Activated naive CD8-positive, alpha-beta T cell treated with anti-CD3 and anti-CD28 coated beads, Interleukin-2, amount 10 ng/mL, durations not matched to agents 7 days and 5 days (primary cell): ENCODE measurements at regions not wholly inside any gene's neighbourhood (a gene's known extent, or its start where the extent isn't known, plus 50 kb on each side); places are given as distances from the start of the nearest gene placed in this dataset.

ENCODE experiments used
- ATAC-seq: fragments of 150-1000 bp; cut with Tn5 transposase; one replicate; pipeline ENCODE4 v1.10.0; 2021; ENCODE audit warnings: low read depth, moderate library complexity
- POLR2A ChIA-PET: fragments of 350-600 bp; sonication (Branson Sonifier 250); formaldehyde crosslinking; loops from one replicate; lab custom pipeline; 2021; ENCODE audit warnings: antibody characterized with exemption; lab: Charles Lee
- DNase-seq: peaks from one replicate; pipeline ENCODE4 v3.0.0; 2021
- H3K27ac Mint-ChIP-seq: one replicate; pipeline ENCODE4 v1.8.0; 2022; ENCODE audit warnings: mild to moderate bottlenecking, mixed read lengths
- H3K27me3 Mint-ChIP-seq: one replicate; pipeline ENCODE4 v1.8.0; 2022; ENCODE audit warnings: mild to moderate bottlenecking, moderate library complexity, mixed read lengths
- H3K36me3 Mint-ChIP-seq: one replicate; pipeline ENCODE4 v1.8.0; 2021; ENCODE audit warnings: mild to moderate bottlenecking, mixed read lengths
- H3K4me1 Mint-ChIP-seq: one replicate; pipeline ENCODE4 v1.8.0; 2021; ENCODE audit warnings: mixed read lengths
- H3K4me3 Mint-ChIP-seq: one replicate; pipeline ENCODE4 v1.8.0; 2022; ENCODE audit warnings: mild to moderate bottlenecking, moderate library complexity, mixed read lengths
- H3K9me3 Mint-ChIP-seq: one replicate; pipeline ENCODE4 v1.8.0; 2021; ENCODE audit warnings: mixed read lengths

- no peak overlapping the region for H3K27ac Mint-ChIP-seq
Observed at GRCh38 chr20:60837173-60837770, 414.8 kb upstream of the CDH4 start.

DNA sequence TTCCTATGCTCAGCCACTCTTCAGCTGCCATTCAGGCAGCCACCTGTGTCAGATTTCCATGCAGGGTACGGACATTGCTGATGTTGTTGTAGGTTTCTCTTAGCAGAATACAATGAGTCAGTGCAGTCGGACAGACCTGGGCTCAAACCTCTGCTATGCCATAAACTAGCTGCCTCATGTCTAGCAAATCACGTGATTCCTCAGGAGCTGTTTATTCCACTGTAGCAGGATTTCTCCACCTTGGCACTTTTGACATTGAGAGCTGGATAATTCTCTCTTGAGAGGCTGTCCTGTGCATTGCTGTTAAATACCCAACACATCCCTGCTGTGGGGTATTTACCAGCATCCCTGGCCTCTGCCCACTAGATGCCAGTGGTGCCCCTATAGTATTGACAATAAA lies 413.8 kb upstream of the CDH4 start:
- ATAC-seq (no peak), DNase-seq (no peak)
- H3K27ac Mint-ChIP-seq = no peak overlapping the region
- POLR2A ChIA-PET = no interaction called here
- peaks cover 2% of the 10 kb centered on the region for H3K27me3 Mint-ChIP-seq
- no peak overlapping the region for H3K4me3 Mint-ChIP-seq
- no peaks in the 10 kb centered on the region for H3K36me3 Mint-ChIP-seq
- H3K9me3 Mint-ChIP-seq = no peaks in the 10 kb centered on the region
- H3K4me1 Mint-ChIP-seq = no peaks in the 10 kb centered on the region

More at GRCh38 chr20:60837173-60837770, 414.8 kb upstream of the CDH4 start:
- Mint-ChIP-seq H3K36me3 (no peaks in the 10 kb centered on the region), H3K4me1 (no peaks in the 10 kb centered on the region), H3K4me3 (no peak overlapping the region), H3K27me3 (peaks cover 2% of the 10 kb centered on the region), H3K9me3 (no peaks in the 10 kb centered on the region)
- no peak for ATAC-seq
- POLR2A ChIA-PET = no interaction called here
- no peak for DNase-seq

- Mint-ChIP-seq H3K4me3 (no peak overlapping the region), H3K27me3 (peaks cover 2% of the 10 kb centered on the region), H3K36me3 (no peaks in the 10 kb centered on the region), H3K9me3 (no peaks in the 10 kb centered on the region), H3K27ac (no peak overlapping the region), H3K4me1 (no peaks in the 10 kb centered on the region)
- DNase-seq (no peak), ATAC-seq (no peak)
- POLR2A ChIA-PET = no interaction called here
Observed at GRCh38 chr20:60840971-60841370, 411.1 kb upstream of the CDH4 start.

GRCh38 chr20:60845146-60845545 lies 406.9 kb upstream of the CDH4 start:
- Mint-ChIP-seq H3K27ac (no peak overlapping the region), H3K9me3 (no peaks in the 10 kb centered on the region), H3K36me3 (no peaks in the 10 kb centered on the region), H3K4me3 (no peak overlapping the region), H3K27me3 (peaks cover 2% of the 10 kb centered on the region), H3K4me1 (no peaks in the 10 kb centered on the region)
- POLR2A ChIA-PET = no interaction called here
- DNase-seq (no peak), ATAC-seq (no peak)

DNA sequence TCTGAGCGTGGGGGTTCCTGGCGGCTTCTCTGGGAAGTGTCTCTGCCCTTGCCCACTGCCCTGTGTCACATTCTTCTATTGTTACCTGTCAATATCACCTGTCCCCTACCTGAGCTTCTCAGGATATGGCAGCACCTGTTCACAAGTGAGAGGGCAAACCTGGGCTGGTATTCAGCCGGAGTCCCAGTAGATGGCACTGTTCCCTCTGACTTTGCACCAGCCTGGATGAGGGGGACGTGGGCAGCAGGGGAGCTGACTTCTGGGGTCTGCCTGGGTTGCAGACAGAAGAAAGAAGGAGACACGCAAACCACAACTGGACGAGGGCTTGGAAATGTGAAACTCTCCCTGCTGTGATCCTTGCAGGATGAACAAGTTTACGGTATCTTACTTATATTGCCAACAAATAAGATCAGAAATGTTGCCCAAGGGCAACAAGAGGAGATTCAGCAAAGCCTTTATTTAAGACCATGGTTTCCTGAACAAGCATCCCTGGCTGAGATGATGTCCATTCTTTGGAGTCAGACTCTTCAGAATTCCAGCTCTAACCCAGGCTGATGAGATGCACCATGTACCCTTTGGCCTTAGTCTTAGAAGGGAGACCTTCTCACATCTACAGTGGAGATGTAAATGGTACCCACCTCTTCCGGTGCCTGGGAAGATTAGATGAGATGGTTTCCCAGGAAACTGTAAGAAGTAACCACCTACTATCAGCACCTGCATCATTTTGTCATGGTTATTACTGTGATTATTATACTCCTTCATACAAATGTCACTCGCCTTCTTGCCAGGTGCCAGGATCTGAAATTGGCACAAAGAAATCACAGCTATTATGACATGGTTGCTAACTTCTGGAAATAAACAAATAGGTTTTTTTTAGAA lies 400.0 kb upstream of the CDH4 start:
- no peaks in the 10 kb centered on the region for H3K36me3 Mint-ChIP-seq
- H3K4me3 Mint-ChIP-seq = no peak overlapping the region
- H3K4me1 Mint-ChIP-seq = no peaks in the 10 kb centered on the region
- no peak overlapping the region for H3K27ac Mint-ChIP-seq
- DNase-seq = no peak
- POLR2A ChIA-PET = no interaction called here
- no peaks in the 10 kb centered on the region for H3K9me3 Mint-ChIP-seq
- ATAC-seq = no peak
- no peaks in the 10 kb centered on the region for H3K27me3 Mint-ChIP-seq

DNA sequence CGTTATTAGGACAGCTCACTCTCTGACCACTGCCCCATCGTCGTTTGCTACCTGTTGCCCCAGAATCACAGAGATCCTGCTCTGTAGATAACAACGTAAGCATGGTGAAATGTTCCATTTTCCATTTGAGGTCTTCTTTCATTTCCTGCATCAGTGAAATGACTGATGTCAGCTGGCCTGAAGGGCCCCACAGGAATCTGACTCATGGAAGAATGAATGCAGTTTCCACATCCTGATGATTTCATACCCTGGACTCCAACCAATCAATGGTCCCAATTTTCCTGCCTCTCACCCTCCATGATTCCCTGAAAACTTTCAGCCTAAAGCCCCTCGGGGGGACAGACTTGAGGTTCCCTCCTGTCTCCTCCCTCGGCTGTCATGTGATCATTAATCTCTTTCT lies 394.4 kb upstream of the CDH4 start:
- no peak for ATAC-seq
- H3K27me3 Mint-ChIP-seq = no peaks in the 10 kb centered on the region
- H3K4me3 Mint-ChIP-seq = no peak overlapping the region
- no peaks in the 10 kb centered on the region for H3K9me3 Mint-ChIP-seq
- DNase-seq = no peak
- H3K36me3 Mint-ChIP-seq = no peaks in the 10 kb centered on the region
- POLR2A ChIA-PET = no interaction called here
- H3K27ac Mint-ChIP-seq = no peak overlapping the region
- no peaks in the 10 kb centered on the region for H3K4me1 Mint-ChIP-seq

DNA sequence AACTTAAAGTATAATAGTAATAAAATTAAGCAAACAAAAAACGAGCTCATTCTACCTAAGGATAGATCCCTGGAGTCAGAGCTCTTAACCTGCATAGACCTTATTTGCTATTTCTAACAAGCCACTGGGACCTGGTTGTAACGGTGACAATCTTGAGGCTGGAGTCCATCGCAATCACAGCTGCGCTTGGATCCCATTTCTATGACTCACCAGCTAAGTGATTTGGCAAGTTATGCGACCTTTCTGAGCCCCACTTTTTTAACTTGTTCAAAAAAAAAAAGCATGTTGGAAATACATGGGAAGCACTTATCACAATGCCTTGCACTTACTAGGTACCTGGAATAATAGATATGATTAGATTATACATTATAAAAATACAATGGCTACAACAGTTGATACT lies 389.5 kb upstream of the CDH4 start:
- no peaks in the 10 kb centered on the region for H3K9me3 Mint-ChIP-seq
- no peak overlapping the region for H3K4me3 Mint-ChIP-seq
- DNase-seq (no peak), ATAC-seq (no peak)
- POLR2A ChIA-PET = no interaction called here
- peaks cover 2% of the 10 kb centered on the region for H3K27me3 Mint-ChIP-seq
- no peaks in the 10 kb centered on the region for H3K4me1 Mint-ChIP-seq
- no peak overlapping the region for H3K27ac Mint-ChIP-seq
- H3K36me3 Mint-ChIP-seq = no peaks in the 10 kb centered on the region

GRCh38 chr20:60863548-60863947 lies 388.5 kb upstream of the CDH4 start:
- no peak for ATAC-seq
- H3K27ac Mint-ChIP-seq = no peak overlapping the region
- POLR2A ChIA-PET = no interaction called here

GRCh38 chr20:60867589-60867988 lies 384.5 kb upstream of the CDH4 start:
- peaks cover 2% of the 10 kb centered on the region for H3K27me3 Mint-ChIP-seq
- no peaks in the 10 kb centered on the region for H3K36me3 Mint-ChIP-seq
- ATAC-seq = no peak

More at GRCh38 chr20:60863548-60863947, 388.5 kb upstream of the CDH4 start:
- Mint-ChIP-seq H3K36me3 (no peaks in the 10 kb centered on the region), H3K4me3 (no peak overlapping the region), H3K4me1 (no peaks in the 10 kb centered on the region), H3K9me3 (no peaks in the 10 kb centered on the region), H3K27me3 (peaks cover 2% of the 10 kb centered on the region)
- no peak for DNase-seq

DNA sequence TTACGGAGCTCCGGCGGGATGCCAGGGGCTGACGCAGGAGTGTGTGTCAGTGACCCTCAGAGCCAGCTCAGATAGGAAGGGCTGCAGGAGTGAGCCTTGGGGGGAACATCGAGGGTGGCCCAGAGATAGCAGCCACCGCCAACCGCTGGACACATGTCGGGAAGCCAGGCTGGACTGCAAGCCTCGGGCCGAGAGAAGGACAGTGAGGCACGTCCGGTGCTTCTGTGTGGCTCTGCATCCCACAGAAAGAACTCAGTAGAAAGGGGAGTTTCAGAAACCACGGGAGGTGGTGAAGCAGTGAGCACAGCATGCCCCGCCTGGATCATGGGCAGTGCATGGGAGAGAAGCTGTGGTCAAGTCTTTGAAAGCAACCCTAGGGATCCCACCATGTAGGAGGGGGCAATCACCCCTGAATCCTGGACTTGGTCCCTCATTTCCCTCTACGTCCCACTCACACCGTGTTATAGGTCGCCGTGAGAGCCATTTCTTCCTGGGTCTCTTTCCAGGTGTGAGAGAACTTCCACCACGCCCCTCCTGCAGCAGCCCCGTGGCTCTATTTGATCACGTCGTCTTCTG lies 383.7 kb upstream of the CDH4 start:
- DNase-seq (no peak), ATAC-seq (no peak)
- H3K36me3 Mint-ChIP-seq = no peaks in the 10 kb centered on the region
- peaks cover 2% of the 10 kb centered on the region for H3K27me3 Mint-ChIP-seq
- no peak overlapping the region for H3K4me3 Mint-ChIP-seq
- no peak overlapping the region for H3K27ac Mint-ChIP-seq
- no peaks in the 10 kb centered on the region for H3K9me3 Mint-ChIP-seq
- no peaks in the 10 kb centered on the region for H3K4me1 Mint-ChIP-seq
- POLR2A ChIA-PET = no interaction called here

More at GRCh38 chr20:60867589-60867988, 384.5 kb upstream of the CDH4 start:
- Mint-ChIP-seq H3K4me1 (no peaks in the 10 kb centered on the region), H3K9me3 (no peaks in the 10 kb centered on the region), H3K4me3 (no peak overlapping the region), H3K27ac (no peak overlapping the region)
- POLR2A ChIA-PET = no interaction called here
- DNase-seq = no peak

DNA sequence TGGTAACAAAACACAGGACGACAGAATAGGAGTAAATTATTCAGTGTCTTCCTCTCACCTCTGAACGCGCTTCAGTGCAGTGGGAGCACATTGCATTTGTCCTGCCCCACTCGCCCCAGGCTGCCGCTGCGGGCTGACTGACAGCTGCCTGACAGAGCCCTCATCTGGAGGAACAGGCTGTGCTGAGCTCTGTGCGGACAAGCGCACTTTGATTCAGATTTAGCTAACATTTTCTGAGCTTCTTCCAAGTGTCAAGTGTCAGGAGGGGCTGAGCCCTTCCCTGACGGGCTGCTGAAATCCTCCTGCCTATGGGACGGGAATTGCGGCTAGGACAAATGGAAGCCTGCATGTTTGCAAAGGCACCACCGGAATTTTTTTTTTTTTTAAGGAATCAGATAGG lies 383.0 kb upstream of the CDH4 start:
- POLR2A ChIA-PET = no interaction called here
- Mint-ChIP-seq H3K4me1 (no peaks in the 10 kb centered on the region), H3K27me3 (peaks cover 2% of the 10 kb centered on the region), H3K27ac (no peak overlapping the region), H3K4me3 (no peak overlapping the region), H3K9me3 (no peaks in the 10 kb centered on the region), H3K36me3 (no peaks in the 10 kb centered on the region)
- DNase-seq (no peak), ATAC-seq (no peak)

- H3K27ac Mint-ChIP-seq = no peak overlapping the region
- no peaks in the 10 kb centered on the region for H3K36me3 Mint-ChIP-seq
- no peak overlapping the region for H3K4me3 Mint-ChIP-seq
- DNase-seq = no peak
- H3K4me1 Mint-ChIP-seq = no peaks in the 10 kb centered on the region
- no peak for ATAC-seq
- POLR2A ChIA-PET = no interaction called here
- H3K27me3 Mint-ChIP-seq = peaks cover 2% of the 10 kb centered on the region
- no peaks in the 10 kb centered on the region for H3K9me3 Mint-ChIP-seq
Observed at GRCh38 chr20:60869625-60870024, 382.4 kb upstream of the CDH4 start.

- H3K36me3 Mint-ChIP-seq = no peaks in the 10 kb centered on the region
- H3K4me1 Mint-ChIP-seq = no peaks in the 10 kb centered on the region
- no peaks in the 10 kb centered on the region for H3K27me3 Mint-ChIP-seq
- DNase-seq = no peak
- POLR2A ChIA-PET = no interaction called here
- no peak for ATAC-seq
- H3K4me3 Mint-ChIP-seq = no peak overlapping the region
- no peak overlapping the region for H3K27ac Mint-ChIP-seq
- no peaks in the 10 kb centered on the region for H3K9me3 Mint-ChIP-seq
Observed at GRCh38 chr20:60870040-60870439, 382.0 kb upstream of the CDH4 start.

DNA sequence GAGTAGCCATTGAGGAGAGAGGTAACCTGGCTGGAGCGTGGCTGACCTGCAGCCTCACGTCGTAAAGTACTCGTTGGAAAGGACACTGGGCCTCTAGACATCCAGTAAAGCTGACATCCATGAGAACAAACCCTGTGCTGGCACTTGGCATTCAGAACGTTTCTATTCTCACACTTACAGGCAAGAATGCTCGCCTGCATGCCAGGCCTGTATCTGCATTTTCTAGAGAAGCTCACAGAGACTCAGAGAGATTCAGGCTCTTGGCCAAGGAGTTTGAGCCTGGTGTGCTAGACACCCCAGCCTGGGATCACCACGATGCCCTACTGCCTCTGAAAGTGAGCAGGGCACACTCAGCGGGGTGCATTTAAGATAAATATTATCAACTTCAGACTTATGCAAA lies 379.8 kb upstream of the CDH4 start:
- Mint-ChIP-seq H3K4me3 (no peak overlapping the region), H3K27ac (no peak overlapping the region), H3K36me3 (no peaks in the 10 kb centered on the region), H3K4me1 (no peaks in the 10 kb centered on the region), H3K9me3 (no peaks in the 10 kb centered on the region), H3K27me3 (no peaks in the 10 kb centered on the region)
- DNase-seq (no peak), ATAC-seq (no peak)
- POLR2A ChIA-PET = no interaction called here
